ENCODE measurements at regions not wholly inside any gene's neighbourhood (a gene's known extent, or its start where the extent isn't known, plus 50 kb on each side); places are given as distances from the start of the nearest gene placed in this dataset.
"Not testable (repeated sequence)": the region's sequence is repeated elsewhere in the genome, so short reads cannot be mapped to it uniquely, and the experiment has no call there.

DNA sequence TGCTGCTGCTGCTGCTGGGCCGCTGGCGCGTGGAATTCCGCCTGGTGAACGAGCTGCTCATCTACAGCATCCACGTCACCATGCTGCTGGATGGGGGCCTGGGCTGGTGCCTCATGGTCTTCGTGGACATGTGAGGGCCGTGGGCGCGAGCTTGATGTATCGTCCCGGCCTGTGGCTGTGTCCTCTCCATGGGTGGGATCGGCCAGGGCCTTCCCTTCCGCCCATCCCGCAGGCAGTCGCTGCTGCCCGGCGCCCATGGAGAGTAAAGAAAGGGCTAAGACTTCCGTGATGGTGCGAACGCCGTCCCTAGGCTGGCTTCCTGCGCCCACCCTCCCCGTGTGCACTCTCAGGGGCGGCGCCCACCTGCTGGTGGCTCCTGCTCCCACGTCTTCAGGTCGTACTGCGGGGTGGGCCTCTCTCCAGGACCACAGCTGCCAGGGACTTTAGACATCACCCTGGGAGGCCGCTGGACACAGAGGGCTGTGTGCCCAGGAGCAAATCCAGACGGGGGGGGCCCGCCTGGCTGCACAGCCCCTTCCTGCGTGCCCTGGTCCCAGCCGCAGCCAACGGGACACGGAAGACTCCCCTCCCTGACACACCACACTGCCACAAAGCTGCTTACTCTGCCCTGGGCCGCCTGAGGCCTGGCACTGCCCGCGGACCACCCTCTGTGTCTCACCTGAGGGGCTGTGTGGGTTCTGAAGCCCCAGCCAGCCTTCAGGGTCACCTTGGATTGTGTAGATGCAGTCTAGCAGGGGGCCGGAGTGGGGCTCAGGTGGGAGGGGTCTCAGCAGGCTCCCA is 167.5 kb downstream of the SEPTIN7 start:
- H3K27me3 ChIP-seq (ENCODE audit: control insufficient read depth in 2 of 2, insufficient read depth in 2 of 2, low read length in 2 of 2) = no peaks in the 10 kb centered on the region
- no peak overlapping the region for H3K27ac ChIP-seq (ENCODE audit: low read depth in 2 of 2, low read length in 2 of 2)
- H3K9ac ChIP-seq (ENCODE audit: low read depth in 1 of 2, low read length in 2 of 2) = no peak overlapping the region
- H3K9me3 ChIP-seq (ENCODE audit: control insufficient read depth in 2 of 2, low read length in 2 of 2) = no peaks in the 10 kb centered on the region
- no peaks in the 10 kb centered on the region for H3K36me3 ChIP-seq (ENCODE audit: control insufficient read depth in 2 of 2, insufficient read depth in 2 of 2, low read length in 2 of 2)
- no peak overlapping the region for H3K4me3 ChIP-seq (ENCODE audit: low read length in 2 of 2)
- H3K4me1 ChIP-seq (ENCODE audit: control insufficient read depth in 2 of 2, insufficient read depth in 2 of 2, low read length in 2 of 2) = peaks cover 0 to 4% of the 10 kb centered on the region in 2 donors

GRCh38 chr7:35969066-35969465 is 168.2 kb downstream of the SEPTIN7 start:
- H3K36me3 ChIP-seq (ENCODE audit: control insufficient read depth in 2 of 2, insufficient read depth in 2 of 2, low read length in 2 of 2) = no peaks in the 10 kb centered on the region
- no peaks in the 10 kb centered on the region for H3K27me3 ChIP-seq (ENCODE audit: control insufficient read depth in 2 of 2, insufficient read depth in 2 of 2, low read length in 2 of 2)
- no peaks in the 10 kb centered on the region for H3K9me3 ChIP-seq (ENCODE audit: control insufficient read depth in 2 of 2, low read length in 2 of 2)
- no peak overlapping the region for H3K9ac ChIP-seq (ENCODE audit: low read depth in 1 of 2, low read length in 2 of 2)
- H3K4me3 ChIP-seq (ENCODE audit: low read length in 2 of 2) = no peak overlapping the region
- H3K4me1 ChIP-seq (ENCODE audit: control insufficient read depth in 2 of 2, insufficient read depth in 2 of 2, low read length in 2 of 2) = peaks cover 0 to 4% of the 10 kb centered on the region in 2 donors
- no peak overlapping the region for H3K27ac ChIP-seq (ENCODE audit: low read depth in 2 of 2, low read length in 2 of 2)

DNA sequence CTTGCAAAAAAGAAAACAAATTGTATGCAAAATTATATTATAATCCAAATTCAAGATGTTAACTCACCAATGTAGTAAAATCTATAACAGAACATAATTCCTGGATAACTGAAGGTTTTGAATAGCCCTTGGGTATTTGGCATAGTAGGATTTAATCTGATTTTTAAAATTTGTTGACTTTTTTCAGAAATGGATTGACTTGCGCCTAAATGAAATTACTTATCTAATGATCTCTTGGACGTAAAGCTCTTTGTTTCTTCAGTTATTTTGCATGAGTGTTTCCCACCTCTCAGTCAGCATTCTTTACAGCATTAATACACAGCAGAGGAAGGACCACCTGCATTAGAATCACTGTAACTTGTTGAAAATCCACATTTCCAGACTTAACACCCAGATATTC is 169.6 kb downstream of the SEPTIN7 start:
- H3K4me1 ChIP-seq (ENCODE audit: control insufficient read depth in 2 of 2, insufficient read depth in 2 of 2, low read length in 2 of 2) = peaks cover 0 to 4% of the 10 kb centered on the region in 2 donors
- H3K4me3 ChIP-seq (ENCODE audit: low read length in 2 of 2) = no peak overlapping the region
- H3K27me3 ChIP-seq (ENCODE audit: control insufficient read depth in 2 of 2, insufficient read depth in 2 of 2, low read length in 2 of 2) = no peaks in the 10 kb centered on the region
- no peaks in the 10 kb centered on the region for H3K36me3 ChIP-seq (ENCODE audit: control insufficient read depth in 2 of 2, insufficient read depth in 2 of 2, low read length in 2 of 2)
- H3K9me3 ChIP-seq (ENCODE audit: control insufficient read depth in 2 of 2, low read length in 2 of 2) = no peaks in the 10 kb centered on the region
- H3K9ac ChIP-seq (ENCODE audit: low read depth in 1 of 2, low read length in 2 of 2) = no peak overlapping the region
- H3K27ac ChIP-seq (ENCODE audit: low read depth in 2 of 2, low read length in 2 of 2) = no peak overlapping the region

DNA sequence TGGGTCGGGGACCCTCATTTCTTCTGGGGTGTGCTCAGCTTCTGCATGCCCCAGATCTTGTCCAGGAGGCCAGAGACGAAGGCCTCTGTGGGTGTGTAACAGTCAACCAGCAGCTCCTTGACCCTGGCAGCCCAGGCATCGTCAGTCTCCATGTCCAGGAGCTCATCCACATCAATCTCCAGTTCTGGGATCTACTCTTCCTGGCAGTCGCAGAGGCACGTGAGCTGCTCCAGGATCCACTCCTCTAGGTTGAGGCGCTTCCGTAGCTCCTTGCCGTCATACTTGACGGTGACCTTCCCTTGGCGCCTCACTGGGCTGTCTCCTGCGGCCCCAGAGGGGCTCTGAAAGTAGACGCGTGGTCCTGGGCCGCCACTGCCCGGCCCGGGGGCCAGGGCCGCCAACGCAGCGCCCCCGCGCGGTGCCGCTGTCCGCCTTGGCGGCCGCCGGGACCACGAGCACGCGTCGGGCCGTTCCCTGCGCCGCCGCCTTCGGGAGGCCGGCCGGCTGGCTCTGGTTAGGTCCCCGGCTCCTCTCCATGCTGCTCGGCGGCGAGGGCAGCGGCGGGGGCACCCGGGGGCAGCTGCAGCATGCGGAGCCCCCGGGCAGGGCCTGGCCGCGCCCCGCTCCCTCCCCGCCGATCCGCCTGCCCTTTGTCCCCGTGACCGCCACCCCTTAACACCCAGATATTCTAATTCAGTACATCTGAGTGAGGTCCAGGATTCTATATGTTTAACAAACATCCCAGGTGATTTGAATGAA is 170.5 kb downstream of the SEPTIN7 start:
- Histone ChIP-seq H3K9ac (ENCODE audit: low read depth in 1 of 2, low read length in 2 of 2) (peak overlapping the region in 1 of 2 donors; percentile 20), H3K4me3 (ENCODE audit: low read length in 2 of 2) (peak overlapping the region; percentile 28 to 59), H3K4me1 (ENCODE audit: control insufficient read depth in 2 of 2, insufficient read depth in 2 of 2, low read length in 2 of 2) (peaks cover 0 to 4% of the 10 kb centered on the region in 2 donors), H3K9me3 (ENCODE audit: control insufficient read depth in 2 of 2, low read length in 2 of 2) (no peaks in the 10 kb centered on the region), H3K27me3 (ENCODE audit: control insufficient read depth in 2 of 2, insufficient read depth in 2 of 2, low read length in 2 of 2) (no peaks in the 10 kb centered on the region), H3K36me3 (ENCODE audit: control insufficient read depth in 2 of 2, insufficient read depth in 2 of 2, low read length in 2 of 2) (no peaks in the 10 kb centered on the region), H3K27ac (ENCODE audit: low read depth in 2 of 2, low read length in 2 of 2) (no peak overlapping the region)

DNA sequence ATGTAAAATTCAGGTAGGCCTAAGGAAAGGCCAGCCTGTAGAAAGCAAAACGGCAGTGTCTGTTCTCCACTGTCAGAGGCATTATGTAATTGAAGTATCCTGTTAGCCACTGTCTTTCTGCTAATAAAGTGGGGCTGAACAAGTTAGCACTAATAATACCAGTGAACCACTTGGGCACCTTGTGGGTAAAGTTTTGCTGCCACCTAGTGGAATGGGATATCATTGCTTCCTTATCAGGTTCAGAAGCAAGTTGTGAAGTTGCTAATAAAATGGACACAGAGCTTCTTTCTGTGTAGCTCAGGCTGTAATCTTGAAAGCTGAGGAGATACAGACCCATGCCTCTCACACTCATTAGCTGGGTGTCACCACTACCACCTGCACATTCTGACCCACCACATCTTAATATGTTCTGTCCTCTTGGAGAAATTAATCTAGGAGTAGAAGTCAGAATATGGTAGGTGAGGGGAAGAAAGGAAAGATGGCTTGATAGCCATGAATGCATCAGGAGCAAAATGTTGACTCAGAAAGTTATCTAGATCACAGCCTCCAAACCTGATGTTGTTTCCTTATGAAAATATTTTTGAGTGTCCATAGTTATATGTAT is 175.1 kb downstream of the SEPTIN7 start:
- Histone ChIP-seq H3K9ac (ENCODE audit: low read depth in 1 of 2, low read length in 2 of 2) (no peak overlapping the region), H3K4me1 (ENCODE audit: control insufficient read depth in 2 of 2, insufficient read depth in 2 of 2, low read length in 2 of 2) (peaks cover 0 to 4% of the 10 kb centered on the region in 2 donors), H3K27ac (ENCODE audit: low read depth in 2 of 2, low read length in 2 of 2) (no peak overlapping the region), H3K4me3 (ENCODE audit: low read length in 2 of 2) (no peak overlapping the region), H3K36me3 (ENCODE audit: control insufficient read depth in 2 of 2, insufficient read depth in 2 of 2, low read length in 2 of 2) (no peaks in the 10 kb centered on the region), H3K9me3 (ENCODE audit: control insufficient read depth in 2 of 2, low read length in 2 of 2) (no peaks in the 10 kb centered on the region), H3K27me3 (ENCODE audit: control insufficient read depth in 2 of 2, insufficient read depth in 2 of 2, low read length in 2 of 2) (no peaks in the 10 kb centered on the region)

GRCh38 chr7:35978816-35979640 is 174.0 kb upstream of the EEPD1 start:
- H3K27ac ChIP-seq (ENCODE audit: low read depth in 2 of 2, low read length in 2 of 2); H3K4me1 ChIP-seq (ENCODE audit: control insufficient read depth in 2 of 2, insufficient read depth in 2 of 2, low read length in 2 of 2); H3K9ac ChIP-seq (ENCODE audit: low read depth in 1 of 2, low read length in 2 of 2); H3K27me3 ChIP-seq (ENCODE audit: control insufficient read depth in 2 of 2, insufficient read depth in 2 of 2, low read length in 2 of 2); H3K36me3 ChIP-seq (ENCODE audit: control insufficient read depth in 2 of 2, insufficient read depth in 2 of 2, low read length in 2 of 2); H3K4me3 ChIP-seq (ENCODE audit: low read length in 2 of 2); H3K9me3 ChIP-seq (ENCODE audit: control insufficient read depth in 2 of 2, low read length in 2 of 2): not testable (repeated sequence)

DNA sequence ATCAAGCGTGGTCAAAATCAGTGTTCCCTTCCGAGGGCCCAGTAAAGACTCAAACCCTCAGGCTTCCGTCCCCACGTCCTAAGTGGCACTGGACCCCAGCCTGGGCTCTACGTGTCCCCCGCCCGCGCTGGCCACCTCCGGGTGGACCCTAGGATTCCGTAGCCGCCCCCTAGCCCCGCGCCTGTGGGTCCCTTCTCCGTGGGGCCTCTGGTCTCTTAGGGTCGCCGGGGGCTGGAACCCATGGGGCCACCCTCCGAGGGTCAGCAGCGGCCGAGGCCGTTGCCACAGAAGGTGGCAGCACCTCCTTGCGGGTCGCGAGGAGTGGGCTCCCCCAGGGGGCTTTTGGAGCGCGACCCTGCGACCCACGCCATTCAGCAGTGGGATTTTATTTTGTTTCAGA is 170.5 kb upstream of the EEPD1 start:
- Histone ChIP-seq H3K36me3 (ENCODE audit: control insufficient read depth in 2 of 2, insufficient read depth in 2 of 2, low read length in 2 of 2) (no peaks in the 10 kb centered on the region), H3K9me3 (ENCODE audit: control insufficient read depth in 2 of 2, low read length in 2 of 2) (no peaks in the 10 kb centered on the region), H3K9ac (ENCODE audit: low read depth in 1 of 2, low read length in 2 of 2) (no peak overlapping the region), H3K27me3 (ENCODE audit: control insufficient read depth in 2 of 2, insufficient read depth in 2 of 2, low read length in 2 of 2) (no peaks in the 10 kb centered on the region), H3K27ac (ENCODE audit: low read depth in 2 of 2, low read length in 2 of 2) (no peak overlapping the region), H3K4me1 (ENCODE audit: control insufficient read depth in 2 of 2, insufficient read depth in 2 of 2, low read length in 2 of 2) (peaks cover 0 to 2% of the 10 kb centered on the region in 2 donors), H3K4me3 (ENCODE audit: low read length in 2 of 2) (no peak overlapping the region)

DNA sequence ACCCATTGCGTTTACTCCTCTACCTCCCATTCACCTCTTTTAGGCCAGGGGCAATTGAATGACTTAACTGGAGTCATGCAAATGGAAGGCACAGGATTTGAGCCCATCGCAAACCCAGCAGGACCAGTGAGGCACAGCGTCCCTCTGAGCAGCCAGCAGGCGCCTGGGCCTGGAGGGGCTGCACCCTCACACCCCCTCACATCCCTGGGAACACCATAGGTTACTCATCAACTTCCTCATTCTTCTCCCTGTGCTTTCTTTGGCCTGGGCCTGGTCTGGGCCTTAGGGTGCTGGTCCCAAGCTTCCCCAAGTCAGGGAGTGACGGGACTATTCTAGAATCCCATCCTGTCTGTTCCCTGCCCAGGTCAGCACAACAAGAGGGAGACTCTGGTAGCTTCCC is 169.4 kb upstream of the EEPD1 start:
- Histone ChIP-seq H3K9ac (ENCODE audit: low read depth in 1 of 2, low read length in 2 of 2) (no peak overlapping the region), H3K27me3 (ENCODE audit: control insufficient read depth in 2 of 2, insufficient read depth in 2 of 2, low read length in 2 of 2) (no peaks in the 10 kb centered on the region), H3K4me3 (ENCODE audit: low read length in 2 of 2) (no peak overlapping the region), H3K4me1 (ENCODE audit: control insufficient read depth in 2 of 2, insufficient read depth in 2 of 2, low read length in 2 of 2) (peaks cover 0 to 2% of the 10 kb centered on the region in 2 donors), H3K9me3 (ENCODE audit: control insufficient read depth in 2 of 2, low read length in 2 of 2) (no peaks in the 10 kb centered on the region), H3K36me3 (ENCODE audit: control insufficient read depth in 2 of 2, insufficient read depth in 2 of 2, low read length in 2 of 2) (no peaks in the 10 kb centered on the region), H3K27ac (ENCODE audit: low read depth in 2 of 2, low read length in 2 of 2) (no peak overlapping the region)

GRCh38 chr7:35985126-35985754 is 167.8 kb upstream of the EEPD1 start:
- H3K27ac ChIP-seq (ENCODE audit: low read depth in 2 of 2, low read length in 2 of 2) = no peak overlapping the region

More at GRCh38 chr7:35985126-35985754, 167.8 kb upstream of the EEPD1 start:
- Histone ChIP-seq H3K9ac (ENCODE audit: low read depth in 1 of 2, low read length in 2 of 2) (no peak overlapping the region), H3K27me3 (ENCODE audit: control insufficient read depth in 2 of 2, insufficient read depth in 2 of 2, low read length in 2 of 2) (no peaks in the 10 kb centered on the region), H3K4me3 (ENCODE audit: low read length in 2 of 2) (no peak overlapping the region), H3K4me1 (ENCODE audit: control insufficient read depth in 2 of 2, insufficient read depth in 2 of 2, low read length in 2 of 2) (peaks cover 0 to 2% of the 10 kb centered on the region in 2 donors), H3K36me3 (ENCODE audit: control insufficient read depth in 2 of 2, insufficient read depth in 2 of 2, low read length in 2 of 2) (no peaks in the 10 kb centered on the region), H3K9me3 (ENCODE audit: control insufficient read depth in 2 of 2, low read length in 2 of 2) (no peaks in the 10 kb centered on the region)

Data from mucosa of rectum (tissue), 2 donors.